HL-60 (cell line): ENCODE measurements at regions not wholly inside any gene's neighbourhood (a gene's known extent, or its start where the extent isn't known, plus 50 kb on each side); places are given as distances from the start of the nearest gene placed in this dataset.

Source experiments
- DNase-seq, 2 experiments: peaks; one replicate each; pipeline ENCODE4 v3.0.0-alpha.2; 2010 to 2020; ENCODE audit warnings: low read depth in 1 of 2, low spot score in 1 of 2
- H3K27ac ChIP-seq: fragments of 250-450 bp; sonication (Bioruptor Pico); replicated peaks from 2 replicates; pipeline ENCODE4 v1.5.1; 2020; ENCODE audit warnings: mild to moderate bottlenecking, moderate library complexity
- H3K27me3 ChIP-seq: fragments of 250-450 bp; sonication (Bioruptor Pico); 2 replicates; pipeline ENCODE4 v1.5.1; 2021; ENCODE audit warnings: mild to moderate bottlenecking, moderate library complexity; ENCODE audit not compliant: insufficient read depth, poor library complexity, severe bottlenecking
- H3K4me3 ChIP-seq: replicated peaks from 2 replicates; pipeline ENCODE4 v1.5.1; 2011; ENCODE audit warnings: mild to moderate bottlenecking, control low read depth, low read length; ENCODE audit not compliant: insufficient read depth
- GABPA ChIP-seq: IDR thresholded peaks from 2 replicates; pipeline ENCODE4 v1.6.1; 2012; ENCODE audit warnings: low read depth
- POLR2AphosphoS5 ChIP-seq: IDR thresholded peaks from 2 replicates; pipeline ENCODE4 v1.6.1; 2012; ENCODE audit warnings: low read depth
- SPI1 ChIP-seq: IDR thresholded peaks from 2 replicates; pipeline ENCODE4 v1.6.1; 2012; ENCODE audit warnings: low read depth, mild to moderate bottlenecking, borderline replicate concordance
- TF ChIP-seq, protein P1 (sequence below): IDR thresholded peaks from 2 replicates; pipeline ENCODE4 v1.6.1; 2012; ENCODE audit warnings: low read depth; ENCODE audit not compliant: insufficient replicate concordance
- TF ChIP-seq, protein P2 (sequence below): IDR thresholded peaks from one replicate; pipeline ENCODE4 v1.5.1; 2011; ENCODE audit warnings: low read length, control low read depth, inconsistent platforms; ENCODE audit not compliant: insufficient read depth

DNA sequence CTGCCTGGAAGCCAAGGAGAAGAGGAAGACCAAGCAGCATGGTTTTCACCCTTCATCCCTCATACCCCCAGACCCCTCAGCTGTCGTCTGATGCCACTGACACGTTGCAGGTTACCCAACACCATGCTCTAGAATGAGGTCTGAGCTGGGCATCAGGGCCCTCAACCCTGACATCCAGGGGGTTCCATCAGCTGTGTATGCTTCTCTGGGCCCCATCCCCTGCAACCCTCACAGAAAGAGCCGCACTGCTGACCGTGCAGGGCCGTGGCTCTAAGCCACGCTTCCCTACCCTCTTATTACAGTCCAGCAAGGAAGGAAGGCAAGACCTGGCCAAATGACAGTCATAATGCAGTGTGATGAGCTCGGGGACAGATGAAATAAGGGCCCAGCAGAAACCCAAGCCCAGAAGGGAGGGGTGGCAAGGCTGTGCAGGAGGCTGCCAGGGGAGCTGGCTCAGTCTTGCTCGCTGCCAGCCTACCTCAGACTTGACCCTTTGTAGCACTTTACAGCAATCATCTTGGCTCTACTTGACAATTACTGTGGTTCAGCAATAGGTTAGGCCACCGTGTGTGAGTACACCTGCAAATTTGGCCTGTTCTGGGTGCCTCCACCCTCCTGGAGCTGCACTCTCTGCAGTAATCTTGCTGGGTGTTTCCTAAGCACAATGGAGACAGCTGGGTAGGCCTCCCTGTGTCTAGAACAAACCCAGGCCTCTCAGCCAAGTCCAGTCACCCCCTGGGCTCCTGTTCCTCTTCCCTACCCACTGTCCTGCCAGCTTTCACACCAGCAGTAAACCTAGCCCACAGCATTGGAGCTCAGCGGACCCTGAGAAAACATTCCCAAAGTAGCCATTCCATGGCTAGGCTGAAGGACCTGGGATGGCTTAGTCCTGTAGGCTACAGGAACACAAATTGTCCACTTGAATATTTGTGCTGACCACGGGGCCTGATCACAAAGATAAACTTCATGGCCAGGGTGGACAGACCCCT, 115.3 kb upstream of the NEO1 start:
- no peak for DNase-seq
- TF ChIP-seq GABPA (no peak), SPI1 (no peak), POLR2AphosphoS5 (no peak)
- no peaks in the 10 kb centered on the region for H3K27me3 ChIP-seq
- no peak overlapping the region for H3K4me3 ChIP-seq
- no peak overlapping the region for H3K27ac ChIP-seq

DNA sequence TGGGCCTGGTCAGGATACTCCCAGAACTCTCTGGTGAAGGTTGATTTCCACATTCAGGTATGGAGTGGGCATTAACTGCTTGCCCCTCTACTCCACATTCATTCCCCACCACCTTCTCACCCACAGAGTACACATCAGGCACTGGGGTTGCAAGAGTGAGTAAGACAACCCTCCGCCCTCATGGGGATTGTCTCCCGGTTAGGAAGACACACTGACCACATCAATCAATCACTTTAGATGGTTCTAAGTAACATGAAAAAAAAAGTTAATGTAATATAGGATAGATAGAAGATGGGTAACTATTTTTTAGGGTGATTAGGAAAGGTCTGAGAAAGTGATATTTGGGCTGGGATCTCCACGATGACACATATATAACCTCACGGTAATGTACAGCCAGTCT, 116.0 kb upstream of the NEO1 start:
- Histone ChIP-seq H3K27ac (no peak overlapping the region), H3K27me3 (no peaks in the 10 kb centered on the region), H3K4me3 (no peak overlapping the region)
- no peak for DNase-seq
- TF ChIP-seq GABPA = no peak
- TF ChIP-seq POLR2AphosphoS5 = no peak
- TF ChIP-seq, protein P1, sequence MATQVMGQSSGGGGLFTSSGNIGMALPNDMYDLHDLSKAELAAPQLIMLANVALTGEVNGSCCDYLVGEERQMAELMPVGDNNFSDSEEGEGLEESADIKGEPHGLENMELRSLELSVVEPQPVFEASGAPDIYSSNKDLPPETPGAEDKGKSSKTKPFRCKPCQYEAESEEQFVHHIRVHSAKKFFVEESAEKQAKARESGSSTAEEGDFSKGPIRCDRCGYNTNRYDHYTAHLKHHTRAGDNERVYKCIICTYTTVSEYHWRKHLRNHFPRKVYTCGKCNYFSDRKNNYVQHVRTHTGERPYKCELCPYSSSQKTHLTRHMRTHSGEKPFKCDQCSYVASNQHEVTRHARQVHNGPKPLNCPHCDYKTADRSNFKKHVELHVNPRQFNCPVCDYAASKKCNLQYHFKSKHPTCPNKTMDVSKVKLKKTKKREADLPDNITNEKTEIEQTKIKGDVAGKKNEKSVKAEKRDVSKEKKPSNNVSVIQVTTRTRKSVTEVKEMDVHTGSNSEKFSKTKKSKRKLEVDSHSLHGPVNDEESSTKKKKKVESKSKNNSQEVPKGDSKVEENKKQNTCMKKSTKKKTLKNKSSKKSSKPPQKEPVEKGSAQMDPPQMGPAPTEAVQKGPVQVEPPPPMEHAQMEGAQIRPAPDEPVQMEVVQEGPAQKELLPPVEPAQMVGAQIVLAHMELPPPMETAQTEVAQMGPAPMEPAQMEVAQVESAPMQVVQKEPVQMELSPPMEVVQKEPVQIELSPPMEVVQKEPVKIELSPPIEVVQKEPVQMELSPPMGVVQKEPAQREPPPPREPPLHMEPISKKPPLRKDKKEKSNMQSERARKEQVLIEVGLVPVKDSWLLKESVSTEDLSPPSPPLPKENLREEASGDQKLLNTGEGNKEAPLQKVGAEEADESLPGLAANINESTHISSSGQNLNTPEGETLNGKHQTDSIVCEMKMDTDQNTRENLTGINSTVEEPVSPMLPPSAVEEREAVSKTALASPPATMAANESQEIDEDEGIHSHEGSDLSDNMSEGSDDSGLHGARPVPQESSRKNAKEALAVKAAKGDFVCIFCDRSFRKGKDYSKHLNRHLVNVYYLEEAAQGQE = no peak
- TF ChIP-seq, protein P2, sequence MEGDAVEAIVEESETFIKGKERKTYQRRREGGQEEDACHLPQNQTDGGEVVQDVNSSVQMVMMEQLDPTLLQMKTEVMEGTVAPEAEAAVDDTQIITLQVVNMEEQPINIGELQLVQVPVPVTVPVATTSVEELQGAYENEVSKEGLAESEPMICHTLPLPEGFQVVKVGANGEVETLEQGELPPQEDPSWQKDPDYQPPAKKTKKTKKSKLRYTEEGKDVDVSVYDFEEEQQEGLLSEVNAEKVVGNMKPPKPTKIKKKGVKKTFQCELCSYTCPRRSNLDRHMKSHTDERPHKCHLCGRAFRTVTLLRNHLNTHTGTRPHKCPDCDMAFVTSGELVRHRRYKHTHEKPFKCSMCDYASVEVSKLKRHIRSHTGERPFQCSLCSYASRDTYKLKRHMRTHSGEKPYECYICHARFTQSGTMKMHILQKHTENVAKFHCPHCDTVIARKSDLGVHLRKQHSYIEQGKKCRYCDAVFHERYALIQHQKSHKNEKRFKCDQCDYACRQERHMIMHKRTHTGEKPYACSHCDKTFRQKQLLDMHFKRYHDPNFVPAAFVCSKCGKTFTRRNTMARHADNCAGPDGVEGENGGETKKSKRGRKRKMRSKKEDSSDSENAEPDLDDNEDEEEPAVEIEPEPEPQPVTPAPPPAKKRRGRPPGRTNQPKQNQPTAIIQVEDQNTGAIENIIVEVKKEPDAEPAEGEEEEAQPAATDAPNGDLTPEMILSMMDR = no peak
- TF ChIP-seq SPI1 = no peak

DNA sequence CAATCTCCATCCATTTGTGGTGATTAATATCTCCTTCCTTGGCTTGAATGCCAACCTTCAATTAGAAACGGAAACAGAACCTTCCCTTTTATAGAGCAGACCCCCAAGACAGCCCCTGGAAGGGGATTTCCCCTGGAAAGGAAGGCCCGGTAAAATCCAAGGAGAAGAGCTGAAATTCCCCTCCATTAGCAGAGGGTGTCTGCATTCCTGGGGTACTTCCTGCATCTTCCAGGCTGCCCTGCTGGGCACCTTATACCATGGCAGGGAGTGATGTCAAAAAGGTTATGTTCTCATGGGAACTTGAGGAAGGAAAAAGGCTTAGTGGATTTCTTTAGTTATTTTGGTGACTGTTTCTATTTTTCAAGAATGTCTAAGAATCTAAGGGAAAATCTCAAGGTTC, 116.7 kb upstream of the NEO1 start:
- Histone ChIP-seq H3K27ac (no peak overlapping the region), H3K4me3 (no peak overlapping the region), H3K27me3 (no peaks in the 10 kb centered on the region)
- no peak for DNase-seq
- TF ChIP-seq, protein P2 = no peak
- TF ChIP-seq POLR2AphosphoS5 = no peak
- no peak for TF ChIP-seq GABPA
- TF ChIP-seq, protein P1 = no peak
- no peak for TF ChIP-seq SPI1

DNA sequence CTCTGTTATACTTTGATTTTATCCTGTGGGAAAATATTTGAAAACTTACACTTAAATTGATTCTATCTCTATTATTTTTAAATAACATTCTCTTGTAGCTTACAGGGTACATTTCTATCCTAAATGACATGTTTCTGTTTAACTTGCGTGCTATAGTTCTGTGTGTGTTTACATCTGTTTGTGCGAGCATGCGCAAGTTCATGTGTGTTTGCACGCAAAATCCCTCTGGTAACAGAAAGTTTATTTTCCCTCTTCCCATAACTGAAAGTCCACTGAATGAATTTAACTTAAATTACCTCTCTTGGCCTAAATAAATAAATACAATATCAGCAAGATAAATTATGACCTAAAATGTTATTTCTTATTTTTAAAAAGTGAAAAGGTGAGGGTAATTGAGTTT, 117.3 kb upstream of the NEO1 start:
- TF ChIP-seq GABPA = no peak
- TF ChIP-seq, protein P1 = no peak
- TF ChIP-seq SPI1 = no peak
- TF ChIP-seq, protein P2 = no peak
- no peak for TF ChIP-seq POLR2AphosphoS5
- DNase-seq = no peak
- H3K4me3 ChIP-seq = no peak overlapping the region
- no peak overlapping the region for H3K27ac ChIP-seq
- H3K27me3 ChIP-seq = no peaks in the 10 kb centered on the region
